ENCODE measurements at regions not wholly inside any gene's neighbourhood (a gene's known extent, or its start where the extent isn't known, plus 50 kb on each side); places are given as distances from the start of the nearest gene placed in this dataset.

DNA sequence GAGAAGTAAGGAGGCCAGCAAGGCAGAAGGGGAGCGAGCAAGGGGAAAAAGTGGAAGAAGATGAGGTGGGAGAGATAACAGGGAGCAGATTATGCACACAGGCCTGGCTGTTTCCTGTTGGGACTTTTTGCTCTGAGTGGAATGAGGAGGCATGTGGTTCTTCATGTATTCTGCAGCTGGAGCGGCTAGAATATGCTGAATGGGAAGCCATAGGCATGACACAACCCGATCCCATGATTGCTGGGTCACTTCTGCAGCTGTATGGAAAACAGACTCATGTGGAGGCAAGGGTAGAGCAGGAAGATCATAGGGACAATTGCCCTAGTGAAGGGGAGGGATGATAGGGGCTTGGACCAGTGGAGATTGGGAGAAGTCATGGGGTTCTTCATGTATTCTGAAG is 206.0 kb upstream of the SUCLG2 start:
- Histone ChIP-seq H3K23ac (ENCODE audit: insufficient read length) (no peak overlapping the region), H3K14ac (ENCODE audit: insufficient read length) (no peak overlapping the region), H3K9me3 (ENCODE audit: insufficient read depth in 2 of 2, low read depth in 1 of 2, low read length in 1 of 2) (no peaks in the 10 kb centered on the region), H3K79me1 (ENCODE audit: low read depth, low read length) (no peaks in the 10 kb centered on the region), H3K4ac (replicated peaks; ENCODE audit: insufficient read length, low read depth, low read length) (no peak overlapping the region), H4K20me1 (replicated peaks in 1 of 2; ENCODE audit: control insufficient read depth in 1 of 2, insufficient read depth in 2 of 2, low read length in 2 of 2) (no peaks in the 10 kb centered on the region), H2BK20ac (ENCODE audit: low read length) (no peak overlapping the region), H2AFZ (ENCODE audit: low read length) (no peak overlapping the region), H3K4me3 (ENCODE audit: extremely low read depth in 1 of 4, insufficient read depth in 2 of 4, low read depth in 3 of 4, low read length in 4 of 4) (no peak overlapping the region), H2BK5ac (ENCODE audit: low read depth, low read length) (no peak overlapping the region), H3K79me2 (ENCODE audit: control insufficient read depth in 1 of 2, insufficient read depth in 2 of 2, low read length in 2 of 2) (no peaks in the 10 kb centered on the region), H4K8ac (ENCODE audit: extremely low read depth, insufficient read depth, low read length) (no peak overlapping the region), H2AK5ac (ENCODE audit: low read depth, low read length) (no peak overlapping the region), H4K5ac (ENCODE audit: insufficient read length, low read depth, low read length) (no peak overlapping the region), H3K9ac (replicated peaks in 1 of 4; ENCODE audit: extremely low read depth in 1 of 4, low read depth in 3 of 4, low read length in 3 of 4) (no peak overlapping the region), H4K91ac (replicated peaks; ENCODE audit: insufficient read length, low read length) (no peak overlapping the region), H2BK12ac (ENCODE audit: low read depth, low read length) (no peak overlapping the region), H3K4me1 (replicated peaks in 1 of 4; ENCODE audit: control insufficient read depth in 3 of 4, insufficient read depth in 4 of 4, low read length in 3 of 4) (peaks cover 0 to 3% (median 0%) of the 10 kb centered on the region in 4 experiments; a peak in 1 of 7 replicates), H3K27ac (ENCODE audit: low read depth, low read length) (no peak overlapping the region; the same call in 1 of the 2 replicates), H3K4me2 (ENCODE audit: insufficient read depth in 1 of 2, low read depth in 2 of 2, low read length in 2 of 2) (no peak overlapping the region), H3K56ac (replicated peaks; ENCODE audit: insufficient read length, low read depth, low read length) (no peak overlapping the region), H3K23me2 (ENCODE audit: low read depth, low read length) (no peaks in the 10 kb centered on the region), H3K27me3 (replicated peaks in 1 of 4; ENCODE audit: control insufficient read depth in 3 of 4, extremely low read depth in 1 of 4, insufficient read depth in 3 of 4, low read length in 3 of 4) (no peaks in the 10 kb centered on the region), H2BK120ac (replicated peaks; ENCODE audit: low read depth, low read length) (no peak overlapping the region), H3K18ac (ENCODE audit: extremely low read depth, low read length) (no peak overlapping the region), H3K36me3 (ENCODE audit: control insufficient read depth in 2 of 4, insufficient read depth in 4 of 4, low read length in 3 of 4) (no peaks in the 10 kb centered on the region), H2BK15ac (ENCODE audit: low read length) (no peak overlapping the region)
- ChIA-PET CTCF (ENCODE audit: partially characterized antibody) (interaction anchor here (1.0 to 1.1 kb wide), 2 partner anchors 10 to 12 kb away, joined by 3 to 4 read pairs; no protein-coding TSS in a partner anchor), POLR2A (ENCODE audit: partially characterized antibody) (no interaction called here)
- DNase-seq (ENCODE audit: low read depth in 1 of 2, low spot score in 2 of 2) (no peak), FAIRE-seq (no peak)
- WGBS, 2 experiments (ENCODE audit: extremely low coverage in 1 of 2, insufficient coverage in 1 of 2, insufficient read length in 1 of 2, insufficient replicate concordance in 2 of 2, low coverage in 1 of 2, low lambda C conversion rate in 2 of 2, missing lambda C conversion rate in 1 of 2) = 96% methylated on average over 3 of the region's 3 CpGs; no CpG with 5 or more reads in 1 of the 2 experiments
- no peak for TF ChIP-seq EZH2 (IDR thresholded peaks at IDR 0.05; ENCODE audit: low read depth, low read length, severe bottlenecking)
- no peak for TF ChIP-seq TAF7 (optimal IDR thresholded peaks at IDR 0.05; ENCODE audit: borderline replicate concordance, low read depth, low read length)
- TF ChIP-seq, protein P1, sequence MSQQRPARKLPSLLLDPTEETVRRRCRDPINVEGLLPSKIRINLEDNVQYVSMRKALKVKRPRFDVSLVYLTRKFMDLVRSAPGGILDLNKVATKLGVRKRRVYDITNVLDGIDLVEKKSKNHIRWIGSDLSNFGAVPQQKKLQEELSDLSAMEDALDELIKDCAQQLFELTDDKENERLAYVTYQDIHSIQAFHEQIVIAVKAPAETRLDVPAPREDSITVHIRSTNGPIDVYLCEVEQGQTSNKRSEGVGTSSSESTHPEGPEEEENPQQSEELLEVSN (IDR thresholded peaks at IDR 0.05) = no peak
- no peak for TF ChIP-seq CEBPB (IDR thresholded peaks at IDR 0.05; ENCODE audit: low read depth, low read length)
- no peak for TF ChIP-seq KDM1A (IDR thresholded peaks at IDR 0.05; ENCODE audit: borderline replicate concordance, low read length)
- no peak for TF ChIP-seq BACH1 (IDR thresholded peaks at IDR 0.05; ENCODE audit: low read length)
- TF ChIP-seq, protein P2, sequence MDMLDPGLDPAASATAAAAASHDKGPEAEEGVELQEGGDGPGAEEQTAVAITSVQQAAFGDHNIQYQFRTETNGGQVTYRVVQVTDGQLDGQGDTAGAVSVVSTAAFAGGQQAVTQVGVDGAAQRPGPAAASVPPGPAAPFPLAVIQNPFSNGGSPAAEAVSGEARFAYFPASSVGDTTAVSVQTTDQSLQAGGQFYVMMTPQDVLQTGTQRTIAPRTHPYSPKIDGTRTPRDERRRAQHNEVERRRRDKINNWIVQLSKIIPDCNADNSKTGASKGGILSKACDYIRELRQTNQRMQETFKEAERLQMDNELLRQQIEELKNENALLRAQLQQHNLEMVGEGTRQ (IDR thresholded peaks at IDR 0.05; ENCODE audit: low read length) = no peak
- no peak for TF ChIP-seq HDAC2 (IDR thresholded peaks at IDR 0.05; ENCODE audit: borderline replicate concordance in 1 of 2, low read depth in 2 of 2, low read length in 2 of 2)
- TF ChIP-seq SUZ12 (IDR thresholded peaks at IDR 0.05; ENCODE audit: low read length) = no peak
- no peak for TF ChIP-seq SIN3A (conservative IDR thresholded peaks at IDR 0.05 in 1 of 2, IDR thresholded peaks at IDR 0.05 in 1 of 2; ENCODE audit: low read depth in 1 of 2, low read length in 2 of 2)
- TF ChIP-seq SP2 (IDR thresholded peaks at IDR 0.05; ENCODE audit: low read length) = no peak
- TF ChIP-seq EP300 (IDR thresholded peaks at IDR 0.05; ENCODE audit: borderline replicate concordance in 1 of 2, low read depth in 2 of 2, low read length in 2 of 2) = no peak
